Sigmoid colon (tissue), 3 donors: ENCODE measurements at regions not wholly inside any gene's neighbourhood (a gene's known extent, or its start where the extent isn't known, plus 50 kb on each side); places are given as distances from the start of the nearest gene placed in this dataset.

Experiments
- CTCF ChIP-seq, 4 experiments: fragments of 450-650 bp in 3 of 4; fragments of 200-600 bp in 1 of 4; IDR thresholded peaks; one replicate each; pipeline ENCODE4 v1.5.1; 2016 to 2019; ENCODE audit warnings: antibody characterized with exemption in 4 of 4, mild to moderate bottlenecking in 3 of 4, moderate library complexity in 2 of 4
- POLR2A ChIP-seq, 2 donors: fragments of 450-650 bp; IDR thresholded peaks; one replicate each; pipeline ENCODE4 v1.6.1; 2016; ENCODE audit warnings: antibody characterized with exemption in 2 of 2, mild to moderate bottlenecking in 2 of 2, moderate library complexity in 2 of 2

GRCh38 chr6:111983193-111983592 lies 70.7 kb upstream of the CCN6 start:
- TF ChIP-seq CTCF (IDR thresholded peaks at IDR 0.05) (no peak), POLR2A (IDR thresholded peaks at IDR 0.05) (no peak)
